Aorta (tissue), 5 donors: ENCODE measurements at regions not wholly inside any gene's neighbourhood (a gene's known extent, or its start where the extent isn't known, plus 50 kb on each side); places are given as distances from the start of the nearest gene placed in this dataset.

Source experiments
- ATAC-seq: fragments of 200-7000 bp; cut with Tn5 transposase; one replicate; pipeline ENCODE4 v1.9.1; 2022; ENCODE audit warnings: moderate library complexity; ENCODE audit not compliant: low FRiP score
- DNase-seq, 2 donors: peaks; one replicate each; pipeline ENCODE4 v3.0.0-alpha.2; 2020
- H3K27ac ChIP-seq, 2 donors: one replicate each; pipeline ENCODE4 v1.5.1; 2013; ENCODE audit warnings: low read length in 2 of 2, mild to moderate bottlenecking in 2 of 2, moderate library complexity in 2 of 2, control low read depth in 1 of 2, inconsistent platforms in 1 of 2, low read depth in 1 of 2
- H3K27me3 ChIP-seq, 2 donors: one replicate each; pipeline ENCODE4 v1.6.1; 2013; ENCODE audit warnings: control low read depth in 1 of 2, low read length in 1 of 2, mild to moderate bottlenecking in 1 of 2, moderate library complexity in 1 of 2; ENCODE audit not compliant: insufficient read depth in 2 of 2, control insufficient read depth in 1 of 2
- H3K36me3 ChIP-seq, 2 donors: one replicate each; pipeline ENCODE4 v1.6.1; 2013; ENCODE audit warnings: control low read depth in 1 of 2, low read length in 1 of 2, mild to moderate bottlenecking in 1 of 2; ENCODE audit not compliant: insufficient read depth in 2 of 2, control insufficient read depth in 1 of 2
- H3K4me1 ChIP-seq, 2 donors: one replicate each; pipeline ENCODE4 v1.6.1; 2013; ENCODE audit warnings: low read length in 2 of 2, control low read depth in 1 of 2, mild to moderate bottlenecking in 1 of 2, moderate library complexity in 1 of 2; ENCODE audit not compliant: insufficient read depth in 2 of 2, control insufficient read depth in 1 of 2
- H3K4me3 ChIP-seq, 2 donors: one replicate each; pipeline ENCODE4 v1.5.1; 2013; ENCODE audit warnings: low read length in 2 of 2, control low read depth in 1 of 2, mild to moderate bottlenecking in 1 of 2
- H3K9me3 ChIP-seq: one replicate; pipeline ENCODE4 v1.6.1; 2013; ENCODE audit warnings: mild to moderate bottlenecking, low read length; ENCODE audit not compliant: control insufficient read depth
- WGBS, 2 donors: extraction: QIAGEN DNeasy Blood & Tissue Kit; methylation state at CpG; one replicate each; pipeline ENCODE4 v1.1.7; 2013; 5-methylcytosine and 5-hydroxymethylcytosine counted together
- intact Hi-C, 2 donors: fragments of 100-400 bp; cut with DNase I; formaldehyde crosslinking; loops; one replicate each; pipeline versions ENCODE4 v1.14.2 to v1.15.0; 2022
- donor health status: healthy with polysubstance abuse.
- donor health status: Bipolar disorder and iron deficiency.
- donor health status: DM: no; HTN: no; CAD: no.
- donor health status: DM: no; HTN: no; CAD: no.
- donor health status: DM: yes; HTN: yes; CAD: no.

DNA sequence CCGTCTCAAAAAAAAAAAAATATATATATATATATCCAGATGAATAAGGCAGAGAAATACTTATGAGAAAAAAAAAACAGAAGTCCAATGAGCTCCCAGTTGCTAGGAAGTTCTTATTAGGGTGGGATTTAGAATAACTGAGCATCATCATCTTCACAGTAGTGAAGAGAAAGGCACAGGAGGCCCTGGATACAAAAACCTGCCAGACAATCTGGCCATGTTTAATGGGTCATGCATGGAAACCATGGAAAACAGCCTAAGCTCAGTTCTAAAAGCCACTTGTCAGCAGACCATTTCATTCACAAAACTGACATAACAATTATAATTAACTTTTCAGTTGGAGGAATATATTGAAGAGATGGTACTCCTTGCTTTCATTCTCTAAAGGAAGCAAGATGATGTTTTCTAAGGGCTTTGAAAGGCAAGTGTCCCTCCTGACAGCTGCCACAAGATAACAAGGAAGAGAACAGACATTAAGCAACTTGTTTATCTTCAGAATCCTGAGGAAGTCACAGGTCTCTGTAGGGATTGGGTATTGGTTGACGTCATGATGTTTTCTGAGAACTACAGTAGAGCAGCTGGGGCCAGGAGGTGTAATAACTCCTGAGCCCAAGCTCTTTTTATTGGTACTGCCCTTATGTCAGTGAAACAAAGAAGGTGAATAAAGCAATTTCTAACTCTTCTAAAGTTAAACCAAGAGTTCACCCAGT lies 463.1 kb downstream of the DMAC1 start:
- Histone ChIP-seq H3K27ac (no peak overlapping the region), H3K36me3 (no peaks in the 10 kb centered on the region), H3K9me3 (no peaks in the 10 kb centered on the region), H3K27me3 (no peaks in the 10 kb centered on the region), H3K4me1 (no peaks in the 10 kb centered on the region), H3K4me3 (no peak overlapping the region)
- ATAC-seq (no peak), DNase-seq (no peak)
- 79 to 84% methylated on average over 2 of the region's 2 CpGs for WGBS, 2 donors
- intact Hi-C loops = no loop called here

- Histone ChIP-seq H3K9me3 (no peaks in the 10 kb centered on the region), H3K4me1 (no peaks in the 10 kb centered on the region), H3K27ac (no peak overlapping the region), H3K4me3 (no peak overlapping the region), H3K27me3 (no peaks in the 10 kb centered on the region), H3K36me3 (no peaks in the 10 kb centered on the region)
- DNase-seq = no peak
- WGBS, 2 donors = 40 to 54% methylated on average over 1 of the region's 1 CpG
- no peak for ATAC-seq
- intact Hi-C loops = no loop called here
Observed at GRCh38 chr9:7333719-7334118, 465.9 kb downstream of the DMAC1 start.

DNA sequence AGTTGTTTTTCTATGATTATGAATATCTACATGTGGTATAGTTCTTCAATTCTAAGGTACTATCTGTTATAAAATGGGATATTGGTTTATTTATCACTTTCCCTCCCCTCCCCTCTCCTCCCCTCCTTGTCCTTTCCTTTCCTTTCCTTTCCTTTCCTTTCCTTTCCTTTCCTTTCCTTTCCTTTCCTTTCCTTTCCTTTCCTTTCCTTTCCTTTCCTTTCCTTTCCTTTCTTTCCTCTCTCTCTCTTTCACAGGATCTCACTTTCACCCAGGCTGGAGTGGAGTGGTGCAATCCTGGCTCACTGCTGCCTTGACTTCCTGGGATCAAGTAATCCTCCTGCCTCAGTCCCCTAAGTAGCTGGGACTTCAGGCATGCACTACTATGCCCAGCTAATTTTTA lies 466.8 kb downstream of the DMAC1 start:
- H3K27me3 ChIP-seq = no peaks in the 10 kb centered on the region
- ATAC-seq (no peak), DNase-seq (no peak)
- no peaks in the 10 kb centered on the region for H3K4me1 ChIP-seq
- H3K9me3 ChIP-seq = no peaks in the 10 kb centered on the region
- H3K27ac ChIP-seq = no peak overlapping the region
- intact Hi-C loops = no loop called here
- H3K4me3 ChIP-seq = no peak overlapping the region
- H3K36me3 ChIP-seq = no peaks in the 10 kb centered on the region

GRCh38 chr9:7328453-7328852 lies 471.1 kb downstream of the DMAC1 start:
- intact Hi-C loops = no loop called here
- ATAC-seq = no peak

DNA sequence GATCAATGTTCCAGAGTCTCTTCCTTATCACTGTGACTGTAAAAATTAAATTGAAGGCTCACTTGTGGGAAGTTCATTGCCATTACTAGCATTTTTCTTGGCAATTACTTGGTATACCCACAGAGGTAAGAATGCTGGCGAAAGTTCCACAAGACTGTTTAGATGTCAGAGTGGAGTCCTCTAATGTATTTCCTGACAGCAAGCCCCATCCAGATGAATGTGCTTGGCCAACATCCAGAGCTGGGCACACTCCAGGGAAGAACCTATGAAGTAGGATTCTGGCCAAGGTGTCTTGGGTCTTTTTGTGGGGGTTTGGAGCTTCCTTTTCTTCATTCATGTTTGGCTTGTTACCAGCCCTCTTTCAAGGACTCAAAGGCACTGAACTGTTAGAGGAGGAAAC lies 473.6 kb downstream of the DMAC1 start:
- no peak for ATAC-seq
- intact Hi-C loops = no loop called here

More at GRCh38 chr9:7328453-7328852, 471.1 kb downstream of the DMAC1 start:
- Histone ChIP-seq H3K36me3 (no peaks in the 10 kb centered on the region), H3K27ac (no peak overlapping the region), H3K27me3 (no peaks in the 10 kb centered on the region), H3K9me3 (no peaks in the 10 kb centered on the region), H3K4me3 (no peak overlapping the region), H3K4me1 (no peaks in the 10 kb centered on the region)
- no peak for DNase-seq

DNA sequence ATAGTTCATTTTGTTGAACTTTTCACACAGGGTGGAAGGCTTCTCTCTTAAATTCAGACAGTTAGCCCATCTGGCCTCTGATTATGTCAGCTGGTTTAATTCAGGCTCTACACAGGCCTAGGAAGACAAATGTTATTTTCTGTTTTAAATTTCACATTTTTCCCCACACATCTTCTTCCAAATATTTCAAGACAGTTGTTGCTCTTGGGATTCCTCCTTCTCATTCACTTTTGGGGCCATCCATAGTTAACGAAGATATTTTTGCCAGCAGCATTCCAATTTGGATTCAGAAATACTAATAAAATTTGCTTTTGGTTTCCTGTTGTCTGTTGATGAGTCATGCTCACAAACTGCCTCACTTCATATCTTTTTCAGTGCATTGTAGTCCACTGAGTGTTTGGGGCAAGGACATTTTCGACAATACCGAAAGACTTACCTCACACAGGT lies 475.4 kb downstream of the DMAC1 start:
- Histone ChIP-seq H3K4me3 (no peak overlapping the region), H3K4me1 (no peaks in the 10 kb centered on the region), H3K27ac (no peak overlapping the region), H3K27me3 (no peaks in the 10 kb centered on the region), H3K9me3 (no peaks in the 10 kb centered on the region), H3K36me3 (no peaks in the 10 kb centered on the region)
- WGBS, 2 donors = 95 to 96% methylated on average over 3 of the region's 3 CpGs
- DNase-seq (no peak), ATAC-seq (no peak)
- intact Hi-C loops = no loop called here

More for the DNA sequence above, 473.6 kb downstream of the DMAC1 start:
- no peak overlapping the region for H3K27ac ChIP-seq
- no peaks in the 10 kb centered on the region for H3K9me3 ChIP-seq
- no peaks in the 10 kb centered on the region for H3K27me3 ChIP-seq
- H3K4me3 ChIP-seq = no peak overlapping the region
- H3K36me3 ChIP-seq = no peaks in the 10 kb centered on the region
- no peak for DNase-seq
- H3K4me1 ChIP-seq = no peaks in the 10 kb centered on the region
- 82 to 84% methylated on average over 1 of the region's 1 CpG for WGBS, 2 donors

GRCh38 chr9:7320841-7321240 lies 478.7 kb downstream of the DMAC1 start:
- WGBS, 2 donors = 89 to 98% methylated on average over 7 of the region's 7 CpGs
- H3K27ac ChIP-seq = no peak overlapping the region
- ATAC-seq (no peak), DNase-seq (no peak)
- no peak overlapping the region for H3K4me3 ChIP-seq
- H3K4me1 ChIP-seq = peaks cover 0 to 5% of the 10 kb centered on the region in 2 donors
- no peaks in the 10 kb centered on the region for H3K27me3 ChIP-seq
- intact Hi-C loops = no loop called here
- no peaks in the 10 kb centered on the region for H3K36me3 ChIP-seq
- peaks cover 2% of the 10 kb centered on the region for H3K9me3 ChIP-seq

DNA sequence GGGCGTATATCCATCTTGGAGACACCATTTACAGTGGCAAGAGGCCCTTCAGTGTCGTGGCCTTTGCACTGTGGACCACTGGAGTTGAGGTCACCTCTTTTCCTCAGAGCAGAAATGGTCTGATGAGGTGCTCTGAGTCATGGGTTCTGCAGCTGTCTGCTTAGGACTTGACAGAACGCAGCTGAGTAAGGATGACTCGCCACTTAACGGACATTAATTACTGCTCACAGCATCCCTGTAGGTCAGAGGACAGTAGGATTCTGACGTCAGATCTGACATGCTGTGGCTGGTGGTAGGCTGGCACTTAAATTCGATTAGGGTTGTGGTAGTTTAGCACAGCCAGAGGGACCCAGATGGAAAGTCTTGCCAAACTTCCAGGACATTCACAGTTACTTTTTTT lies 479.4 kb downstream of the DMAC1 start:
- intact Hi-C loops = no loop called here
- Histone ChIP-seq H3K4me3 (no peak overlapping the region), H3K9me3 (peaks cover 2% of the 10 kb centered on the region), H3K27me3 (no peaks in the 10 kb centered on the region), H3K27ac (no peak overlapping the region), H3K4me1 (peaks cover 0 to 5% of the 10 kb centered on the region in 2 donors), H3K36me3 (no peaks in the 10 kb centered on the region)
- DNase-seq (no peak), ATAC-seq (no peak)
- WGBS, 2 donors = 64 to 68% methylated on average over 7 of the region's 7 CpGs

GRCh38 chr9:7318920-7319319 lies 480.7 kb downstream of the DMAC1 start:
- Histone ChIP-seq H3K27ac (no peak overlapping the region), H3K36me3 (no peaks in the 10 kb centered on the region), H3K27me3 (no peaks in the 10 kb centered on the region), H3K4me3 (no peak overlapping the region), H3K9me3 (peaks cover 2% of the 10 kb centered on the region), H3K4me1 (peaks cover 0 to 5% of the 10 kb centered on the region in 2 donors)
- no peak for DNase-seq
- WGBS, 2 donors = 93 to 94% methylated on average over 2 of the region's 2 CpGs
- intact Hi-C loops = no loop called here
- ATAC-seq = no peak
